HG02840 (cell line): ENCODE measurements at regions not wholly inside any gene's neighbourhood (a gene's known extent, or its start where the extent isn't known, plus 50 kb on each side); places are given as distances from the start of the nearest gene placed in this dataset.
A peak's percentile ranks its signal among the peaks of the same experiment; 100 is the strongest.

Experiments
- ATAC-seq: cut with Tn5 transposase; IDR thresholded peaks from one replicate; pipeline ENCODE4 v1.9.1; 2021; ENCODE audit warnings: mild to moderate bottlenecking, moderate library complexity, moderate number of reproducible peaks; ENCODE audit not compliant: unreplicated experiment, low FRiP score

- no peak for ATAC-seq
Measured at GRCh38 chr10:4024516-4025245, 239.7 kb upstream of the KLF6 start.

- no peak for ATAC-seq
Measured at GRCh38 chr10:4024027-4024426, 239.0 kb upstream of the KLF6 start.

GRCh38 chr10:4022473-4022872, 237.5 kb upstream of the KLF6 start:
- no peak for ATAC-seq

GRCh38 chr10:4020631-4021030, 235.6 kb upstream of the KLF6 start:
- no peak for ATAC-seq

- ATAC-seq: no peak
Measured at GRCh38 chr10:4018054-4018511, 233.1 kb upstream of the KLF6 start.

GRCh38 chr10:4017336-4017735, 232.3 kb upstream of the KLF6 start:
- no peak for ATAC-seq

GRCh38 chr10:4016214-4016740, 231.3 kb upstream of the KLF6 start:
- ATAC-seq: no peak

- peak; percentile 51 for ATAC-seq
Measured at GRCh38 chr10:4013651-4014121, 228.7 kb upstream of the KLF6 start.

GRCh38 chr10:4012848-4013247, 227.8 kb upstream of the KLF6 start:
- ATAC-seq: no peak

GRCh38 chr10:4011136-4011812, 226.3 kb upstream of the KLF6 start:
- no peak for ATAC-seq

GRCh38 chr10:4008676-4009382, 223.8 kb upstream of the KLF6 start:
- ATAC-seq: no peak

GRCh38 chr10:4007771-4008170, 222.8 kb upstream of the KLF6 start:
- ATAC-seq: no peak

GRCh38 chr10:4006858-4007257, 221.8 kb upstream of the KLF6 start:
- ATAC-seq: no peak

GRCh38 chr10:4006051-4006450, 221.0 kb upstream of the KLF6 start:
- ATAC-seq: no peak

- ATAC-seq: no peak
Measured at GRCh38 chr10:4004990-4005389, 220.0 kb upstream of the KLF6 start.

GRCh38 chr10:4004144-4004543, 219.1 kb upstream of the KLF6 start:
- no peak for ATAC-seq

- no peak for ATAC-seq
Measured at GRCh38 chr10:4003348-4003973, 218.5 kb upstream of the KLF6 start.

GRCh38 chr10:4001811-4002210, 216.8 kb upstream of the KLF6 start:
- ATAC-seq: no peak

GRCh38 chr10:3999642-4000041, 214.6 kb upstream of the KLF6 start:
- no peak for ATAC-seq

GRCh38 chr10:3996697-3997096, 211.7 kb upstream of the KLF6 start:
- ATAC-seq: no peak
